ENCODE measurements at regions not wholly inside any gene's neighbourhood (a gene's known extent, or its start where the extent isn't known, plus 50 kb on each side); places are given as distances from the start of the nearest gene placed in this dataset.

GRCh38 chr4:112973750-112974251 lies 75.7 kb upstream of the ANK2 start:
- Histone ChIP-seq H3K79me2 (ENCODE audit: control insufficient read depth, insufficient read depth, low read length) (no peaks in the 10 kb centered on the region), H2AFZ (ENCODE audit: low read depth, low read length) (no peak overlapping the region), H4K20me1 (replicated peaks; ENCODE audit: control insufficient read depth, extremely low read depth, insufficient read depth, low read length) (no peaks in the 10 kb centered on the region), H3K9me1 (replicated peaks; ENCODE audit: control insufficient read depth, extremely low read depth, insufficient read depth, low read length) (no peaks in the 10 kb centered on the region), H3K4me1 (ENCODE audit: control insufficient read depth, extremely low read depth, insufficient read depth, low read length) (no peaks in the 10 kb centered on the region), H3K36me3 (ENCODE audit: control insufficient read depth in 2 of 2, extremely low read depth in 1 of 2, insufficient read depth in 2 of 2, low read length in 2 of 2) (no peaks in the 10 kb centered on the region), H3K4me3 (replicated peaks in 1 of 3; ENCODE audit: insufficient read depth in 1 of 3, low read depth in 1 of 3, low read length in 3 of 3) (no peak overlapping the region), H3K27me3 (ENCODE audit: control insufficient read depth in 2 of 2, insufficient read depth in 2 of 2, low read length in 2 of 2) (no peaks in the 10 kb centered on the region), H3K9me3 (replicated peaks; ENCODE audit: control insufficient read depth, insufficient read depth, low read length) (no peaks in the 10 kb centered on the region), H3K9ac (replicated peaks; ENCODE audit: extremely low read depth, insufficient read depth, low read length) (no peak overlapping the region), H3K27ac (ENCODE audit: insufficient read depth, low read depth, low read length) (no peak overlapping the region), H3K4me2 (ENCODE audit: insufficient read depth, low read length) (no peak overlapping the region)
- dilution Hi-C loops (cut with MboI; ENCODE audit: extremely low pct_ligation_motif_present, low sequenced_read_pairs) (no loop called here), intact Hi-C loops (cut with micrococcal nuclease) (no loop called here)
- no peak for DNase-seq (ENCODE audit: low read depth, low spot score)
- TF ChIP-seq GATA2 (IDR thresholded peaks at IDR 0.05; ENCODE audit: insufficient read depth, insufficient read length, low read depth, low read length) (no peak), CTCF (IDR thresholded peaks at IDR 0.05; ENCODE audit: extremely low read depth in 1 of 2, insufficient read depth in 1 of 2, low read depth in 1 of 2, low read length in 2 of 2) (no peak), EZH2 (IDR thresholded peaks at IDR 0.05; ENCODE audit: borderline replicate concordance, low read depth, low read length, severe bottlenecking) (no peak), FOS (IDR thresholded peaks at IDR 0.05; ENCODE audit: borderline replicate concordance, insufficient read depth, low read length) (no peak), JUN (IDR thresholded peaks at IDR 0.05; ENCODE audit: borderline replicate concordance, insufficient read depth, insufficient read length, low read depth) (no peak), POLR2AphosphoS5 (IDR thresholded peaks at IDR 0.05; ENCODE audit: insufficient read depth, low read depth, low read length) (no peak), MYC (IDR thresholded peaks at IDR 0.05; ENCODE audit: low read depth, low read length) (no peak), POLR2A (IDR thresholded peaks at IDR 0.05; ENCODE audit: low read depth, low read length) (no peak), MAX (IDR thresholded peaks at IDR 0.05; ENCODE audit: insufficient read depth, insufficient read length) (no peak)
- CTCF ChIA-PET: interaction anchor here (0.6 to 1.5 kb wide), 2 partner anchors 22 to 36 kb away, joined by 3 to 7 read pairs; no protein-coding TSS in a partner anchor
- BruUV-seq (replicated peaks): no TSS peak
- POLR2A ChIA-PET: no interaction called here
- FAIRE-seq: no peak
